ENCODE measurements at regions not wholly inside any gene's neighbourhood (a gene's known extent, or its start where the extent isn't known, plus 50 kb on each side); places are given as distances from the start of the nearest gene placed in this dataset.

DNA sequence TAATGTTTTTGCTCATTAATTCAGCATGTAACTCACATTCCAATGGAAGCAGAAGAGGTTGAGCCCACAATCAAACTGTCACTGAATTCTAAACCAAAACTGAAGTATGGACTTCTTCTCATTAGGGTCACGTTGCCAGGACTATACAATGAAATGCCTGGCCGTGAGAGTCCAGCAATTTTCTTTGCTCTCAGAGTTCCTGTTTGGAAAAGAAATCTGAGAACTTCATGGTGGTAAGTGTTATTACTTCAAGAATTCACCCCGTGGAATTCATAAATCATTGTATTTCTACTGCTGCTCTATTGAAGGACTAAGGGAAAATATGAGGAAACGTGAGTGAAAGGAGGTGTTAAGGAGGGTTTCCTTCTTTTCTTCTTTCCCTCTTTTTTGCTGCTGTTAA, 441.8 kb upstream of the AKR1E2 start:
- TF ChIP-seq, protein P1, sequence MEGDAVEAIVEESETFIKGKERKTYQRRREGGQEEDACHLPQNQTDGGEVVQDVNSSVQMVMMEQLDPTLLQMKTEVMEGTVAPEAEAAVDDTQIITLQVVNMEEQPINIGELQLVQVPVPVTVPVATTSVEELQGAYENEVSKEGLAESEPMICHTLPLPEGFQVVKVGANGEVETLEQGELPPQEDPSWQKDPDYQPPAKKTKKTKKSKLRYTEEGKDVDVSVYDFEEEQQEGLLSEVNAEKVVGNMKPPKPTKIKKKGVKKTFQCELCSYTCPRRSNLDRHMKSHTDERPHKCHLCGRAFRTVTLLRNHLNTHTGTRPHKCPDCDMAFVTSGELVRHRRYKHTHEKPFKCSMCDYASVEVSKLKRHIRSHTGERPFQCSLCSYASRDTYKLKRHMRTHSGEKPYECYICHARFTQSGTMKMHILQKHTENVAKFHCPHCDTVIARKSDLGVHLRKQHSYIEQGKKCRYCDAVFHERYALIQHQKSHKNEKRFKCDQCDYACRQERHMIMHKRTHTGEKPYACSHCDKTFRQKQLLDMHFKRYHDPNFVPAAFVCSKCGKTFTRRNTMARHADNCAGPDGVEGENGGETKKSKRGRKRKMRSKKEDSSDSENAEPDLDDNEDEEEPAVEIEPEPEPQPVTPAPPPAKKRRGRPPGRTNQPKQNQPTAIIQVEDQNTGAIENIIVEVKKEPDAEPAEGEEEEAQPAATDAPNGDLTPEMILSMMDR (IDR thresholded peaks at IDR 0.05) = no peak
- TF ChIP-seq, protein P2, sequence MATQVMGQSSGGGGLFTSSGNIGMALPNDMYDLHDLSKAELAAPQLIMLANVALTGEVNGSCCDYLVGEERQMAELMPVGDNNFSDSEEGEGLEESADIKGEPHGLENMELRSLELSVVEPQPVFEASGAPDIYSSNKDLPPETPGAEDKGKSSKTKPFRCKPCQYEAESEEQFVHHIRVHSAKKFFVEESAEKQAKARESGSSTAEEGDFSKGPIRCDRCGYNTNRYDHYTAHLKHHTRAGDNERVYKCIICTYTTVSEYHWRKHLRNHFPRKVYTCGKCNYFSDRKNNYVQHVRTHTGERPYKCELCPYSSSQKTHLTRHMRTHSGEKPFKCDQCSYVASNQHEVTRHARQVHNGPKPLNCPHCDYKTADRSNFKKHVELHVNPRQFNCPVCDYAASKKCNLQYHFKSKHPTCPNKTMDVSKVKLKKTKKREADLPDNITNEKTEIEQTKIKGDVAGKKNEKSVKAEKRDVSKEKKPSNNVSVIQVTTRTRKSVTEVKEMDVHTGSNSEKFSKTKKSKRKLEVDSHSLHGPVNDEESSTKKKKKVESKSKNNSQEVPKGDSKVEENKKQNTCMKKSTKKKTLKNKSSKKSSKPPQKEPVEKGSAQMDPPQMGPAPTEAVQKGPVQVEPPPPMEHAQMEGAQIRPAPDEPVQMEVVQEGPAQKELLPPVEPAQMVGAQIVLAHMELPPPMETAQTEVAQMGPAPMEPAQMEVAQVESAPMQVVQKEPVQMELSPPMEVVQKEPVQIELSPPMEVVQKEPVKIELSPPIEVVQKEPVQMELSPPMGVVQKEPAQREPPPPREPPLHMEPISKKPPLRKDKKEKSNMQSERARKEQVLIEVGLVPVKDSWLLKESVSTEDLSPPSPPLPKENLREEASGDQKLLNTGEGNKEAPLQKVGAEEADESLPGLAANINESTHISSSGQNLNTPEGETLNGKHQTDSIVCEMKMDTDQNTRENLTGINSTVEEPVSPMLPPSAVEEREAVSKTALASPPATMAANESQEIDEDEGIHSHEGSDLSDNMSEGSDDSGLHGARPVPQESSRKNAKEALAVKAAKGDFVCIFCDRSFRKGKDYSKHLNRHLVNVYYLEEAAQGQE (IDR thresholded peaks at IDR 0.05; ENCODE audit: insufficient read depth in 1 of 2, low read depth in 2 of 2, low read length in 1 of 2) = no peak
- no peak for TF ChIP-seq POLR2AphosphoS5 (IDR thresholded peaks at IDR 0.05; ENCODE audit: low read depth, low read length)
- no peak for TF ChIP-seq TCF7L2 (IDR thresholded peaks at IDR 0.05; ENCODE audit: low read depth, low read length)

Data from Panc1 (cell line).